ENCODE measurements at regions not wholly inside any gene's neighbourhood (a gene's known extent, or its start where the extent isn't known, plus 50 kb on each side); places are given as distances from the start of the nearest gene placed in this dataset.
A peak's percentile ranks its signal among the peaks of the same experiment; 100 is the strongest.
"Not testable (repeated sequence)": the region's sequence is repeated elsewhere in the genome, so short reads cannot be mapped to it uniquely, and the experiment has no call there.

- Mint-ChIP-seq H3K27me3 (ENCODE audit: low read depth) (peaks cover 5% of the 10 kb centered on the region), H3K4me3 (no peak overlapping the region), H3K9me3 (no peaks in the 10 kb centered on the region), H3K27ac (no peak overlapping the region), H3K36me3 (ENCODE audit: low read depth) (no peaks in the 10 kb centered on the region), H3K4me1 (ENCODE audit: low read depth) (no peaks in the 10 kb centered on the region)
These were observed 55.1 kb upstream of the SEC24B start for GRCh38 chr4:109378511-109378910.

DNA sequence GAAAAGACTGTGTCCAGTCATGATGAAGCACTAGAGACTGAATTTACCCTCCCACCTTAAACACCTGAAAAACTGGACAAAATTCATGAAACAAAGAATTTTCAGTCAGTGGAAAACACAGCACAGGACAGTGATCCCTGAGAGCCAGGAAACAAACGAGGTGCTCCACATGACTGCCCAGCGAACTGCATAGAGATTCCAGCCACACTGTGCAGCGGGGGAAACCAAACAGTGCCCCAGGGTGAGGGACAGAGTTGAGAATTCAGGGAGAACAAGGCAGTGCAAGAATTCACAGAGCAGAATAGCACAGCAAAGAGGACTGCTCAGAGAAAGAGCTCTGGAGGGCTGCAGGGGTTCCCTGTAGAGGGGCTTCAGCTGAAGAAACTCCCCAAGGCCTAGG, 55.5 kb upstream of the SEC24B start:
- Mint-ChIP-seq H3K27me3 (ENCODE audit: low read depth) (peaks cover 8% of the 10 kb centered on the region), H3K9me3 (no peaks in the 10 kb centered on the region), H3K4me1 (ENCODE audit: low read depth) (no peaks in the 10 kb centered on the region), H3K27ac (no peak overlapping the region), H3K36me3 (ENCODE audit: low read depth) (no peaks in the 10 kb centered on the region), H3K4me3 (no peak overlapping the region)

GRCh38 chr4:109375778-109376414, 57.7 kb upstream of the SEC24B start:
- H3K27me3 Mint-ChIP-seq (ENCODE audit: low read depth), result peaks cover 25% of the 10 kb centered on the region
- no peaks in the 10 kb centered on the region for H3K9me3 Mint-ChIP-seq
- no peak overlapping the region for H3K27ac Mint-ChIP-seq
- H3K4me3 Mint-ChIP-seq, result no peak overlapping the region
- no peaks in the 10 kb centered on the region for H3K4me1 Mint-ChIP-seq (ENCODE audit: low read depth)
- H3K36me3 Mint-ChIP-seq (ENCODE audit: low read depth), result no peaks in the 10 kb centered on the region

- no peaks in the 10 kb centered on the region for H3K4me1 Mint-ChIP-seq (ENCODE audit: low read depth)
- H3K27ac Mint-ChIP-seq, result no peak overlapping the region
- H3K36me3 Mint-ChIP-seq (ENCODE audit: low read depth), result no peaks in the 10 kb centered on the region
- peaks cover 4% of the 10 kb centered on the region for H3K9me3 Mint-ChIP-seq
- H3K4me3 Mint-ChIP-seq, result no peak overlapping the region
- peaks cover 57% of the 10 kb centered on the region for H3K27me3 Mint-ChIP-seq (ENCODE audit: low read depth)
These were observed 65.0 kb upstream of the SEC24B start for GRCh38 chr4:109368661-109369060.

- H3K9me3 Mint-ChIP-seq, result peaks cover 4% of the 10 kb centered on the region
- no peak overlapping the region for H3K4me3 Mint-ChIP-seq
- H3K27me3 Mint-ChIP-seq (ENCODE audit: low read depth), result peaks cover 59% of the 10 kb centered on the region
- H3K27ac Mint-ChIP-seq, result no peak overlapping the region
- H3K36me3 Mint-ChIP-seq (ENCODE audit: low read depth), result peaks cover 1% of the 10 kb centered on the region
- H3K4me1 Mint-ChIP-seq (ENCODE audit: low read depth), result peaks cover 2% of the 10 kb centered on the region
These were observed 63.5 kb upstream of the COL25A1 start for GRCh38 chr4:109365939-109366338.

DNA sequence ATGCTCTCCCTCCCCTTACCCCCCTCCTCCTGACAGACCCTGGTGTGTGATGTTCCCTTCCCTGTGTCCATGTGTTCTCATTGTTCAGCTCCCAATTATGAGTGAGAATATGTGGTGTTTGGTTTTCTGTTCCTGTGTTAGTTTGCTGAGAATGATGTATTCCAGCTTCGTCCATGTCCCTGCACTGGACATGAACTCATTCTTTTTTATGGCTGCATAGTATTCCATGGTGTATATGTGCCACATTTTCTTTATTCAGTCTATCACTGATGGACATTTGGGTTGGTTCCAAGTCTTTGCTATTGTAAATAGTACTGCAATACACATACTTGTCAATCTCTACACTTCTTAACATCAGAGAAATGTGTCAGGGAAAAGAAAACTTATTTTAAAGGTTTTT, 62.8 kb upstream of the COL25A1 start:
- H3K9me3 Mint-ChIP-seq; H3K4me3 Mint-ChIP-seq; H3K36me3 Mint-ChIP-seq (ENCODE audit: low read depth); H3K4me1 Mint-ChIP-seq (ENCODE audit: low read depth); H3K27ac Mint-ChIP-seq: not testable (repeated sequence)
- H3K27me3 Mint-ChIP-seq (ENCODE audit: low read depth), result peaks cover 64% of the 10 kb centered on the region

DNA sequence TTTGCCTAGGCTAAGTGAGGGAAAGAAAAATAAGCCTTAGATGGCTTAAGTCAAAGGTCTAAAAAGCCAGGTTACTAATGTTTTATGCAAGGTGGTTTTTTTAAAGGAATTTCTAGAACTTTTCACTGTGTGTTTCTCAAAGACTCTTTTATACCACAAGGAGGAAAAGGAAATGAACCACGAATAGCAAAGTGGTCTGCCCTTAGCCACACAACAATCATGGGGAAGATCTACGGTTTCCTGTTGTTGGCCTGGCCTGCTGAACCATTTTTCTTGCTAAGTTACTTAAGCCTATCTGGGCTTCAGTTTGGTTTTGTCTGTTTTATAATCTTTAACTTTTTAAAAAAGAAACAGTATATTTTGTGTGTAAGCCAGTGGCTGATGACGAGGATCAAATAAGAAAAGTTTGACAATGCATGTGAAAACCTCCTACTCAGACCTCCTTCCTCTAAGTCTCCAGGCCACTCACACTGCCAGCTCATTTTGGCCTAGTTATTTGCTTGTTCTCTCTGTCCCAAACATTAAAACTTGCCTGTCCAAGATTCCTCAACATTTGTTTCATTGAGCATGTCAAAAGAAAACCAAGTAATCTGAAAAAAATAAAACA, 56.7 kb upstream of the COL25A1 start:
- H3K9me3 Mint-ChIP-seq, result no peaks in the 10 kb centered on the region
- peaks cover 33% of the 10 kb centered on the region for H3K4me1 Mint-ChIP-seq (ENCODE audit: low read depth)
- H3K36me3 Mint-ChIP-seq (ENCODE audit: low read depth), result peaks cover 3% of the 10 kb centered on the region
- peaks cover 62% of the 10 kb centered on the region for H3K27me3 Mint-ChIP-seq (ENCODE audit: low read depth)
- peak overlapping the region; percentile 59 for H3K4me3 Mint-ChIP-seq
- H3K27ac Mint-ChIP-seq, result peak overlapping the region; percentile 49

GRCh38 chr4:109355835-109356234, 53.4 kb upstream of the COL25A1 start:
- Mint-ChIP-seq H3K27me3 (ENCODE audit: low read depth) (peaks cover 49% of the 10 kb centered on the region), H3K4me3 (no peak overlapping the region)

GRCh38 chr4:109352941-109353340, 50.5 kb upstream of the COL25A1 start:
- Mint-ChIP-seq H3K27ac (no peak overlapping the region), H3K9me3 (no peaks in the 10 kb centered on the region), H3K36me3 (ENCODE audit: low read depth) (no peaks in the 10 kb centered on the region), H3K27me3 (ENCODE audit: low read depth) (peaks cover 57% of the 10 kb centered on the region), H3K4me1 (ENCODE audit: low read depth) (peaks cover 8% of the 10 kb centered on the region), H3K4me3 (no peak overlapping the region)

More at GRCh38 chr4:109355835-109356234, 53.4 kb upstream of the COL25A1 start:
- H3K36me3 Mint-ChIP-seq (ENCODE audit: low read depth), result peaks cover under 1% of the 10 kb centered on the region
- no peaks in the 10 kb centered on the region for H3K9me3 Mint-ChIP-seq
- no peak overlapping the region for H3K27ac Mint-ChIP-seq
- peaks cover 30% of the 10 kb centered on the region for H3K4me1 Mint-ChIP-seq (ENCODE audit: low read depth)

All from T-helper 1 cell treated with Interleukin-12 subunit alpha and Interleukin-12 subunit beta and Interleukin-4 antibody, amounts not matched to agents 30 μg/mL and 1 μg/mL, for 36 hours (primary cell).